ENCODE measurements at regions not wholly inside any gene's neighbourhood (a gene's known extent, or its start where the extent isn't known, plus 50 kb on each side); places are given as distances from the start of the nearest gene placed in this dataset.

GRCh38 chr10:28926932-28927331 is 249.6 kb downstream of the BAMBI start:
- TF ChIP-seq GLIS1 (tag by site-specific recombination; IDR thresholded peaks at IDR 0.05) (no peak), KLF1 (tag by site-specific recombination; IDR thresholded peaks at IDR 0.05) (no peak), ZNF302 (tag by site-specific recombination; IDR thresholded peaks at IDR 0.05; ENCODE audit: low read depth) (no peak), ZSCAN30 (tag by site-specific recombination; IDR thresholded peaks at IDR 0.05) (no peak), OVOL3 (tag by site-specific recombination; IDR thresholded peaks at IDR 0.05) (no peak), ZNF391 (tag by site-specific recombination; IDR thresholded peaks at IDR 0.05; ENCODE audit: borderline replicate concordance, low read depth) (no peak), FEZF1 (tag by site-specific recombination; IDR thresholded peaks at IDR 0.05) (no peak), ZNF555 (tag by site-specific recombination; conservative IDR thresholded peaks at IDR 0.05) (no peak), ZNF37A (tag by site-specific recombination; IDR thresholded peaks at IDR 0.05) (no peak), ZBTB20 (tag by site-specific recombination; IDR thresholded peaks at IDR 0.05) (no peak), ZNF223 (tag by site-specific recombination; IDR thresholded peaks at IDR 0.05) (no peak), HOXC10 (CRISPR knock-in tag; IDR thresholded peaks at IDR 0.05) (no peak), ZNF558 (tag by site-specific recombination; IDR thresholded peaks at IDR 0.05) (no peak), SETDB1 (IDR thresholded peaks at IDR 0.05; ENCODE audit: insufficient read length, low read length) (no peak), PRDM1 (tag by site-specific recombination; IDR thresholded peaks at IDR 0.05) (no peak)
- TF ChIP-seq, protein P1, sequence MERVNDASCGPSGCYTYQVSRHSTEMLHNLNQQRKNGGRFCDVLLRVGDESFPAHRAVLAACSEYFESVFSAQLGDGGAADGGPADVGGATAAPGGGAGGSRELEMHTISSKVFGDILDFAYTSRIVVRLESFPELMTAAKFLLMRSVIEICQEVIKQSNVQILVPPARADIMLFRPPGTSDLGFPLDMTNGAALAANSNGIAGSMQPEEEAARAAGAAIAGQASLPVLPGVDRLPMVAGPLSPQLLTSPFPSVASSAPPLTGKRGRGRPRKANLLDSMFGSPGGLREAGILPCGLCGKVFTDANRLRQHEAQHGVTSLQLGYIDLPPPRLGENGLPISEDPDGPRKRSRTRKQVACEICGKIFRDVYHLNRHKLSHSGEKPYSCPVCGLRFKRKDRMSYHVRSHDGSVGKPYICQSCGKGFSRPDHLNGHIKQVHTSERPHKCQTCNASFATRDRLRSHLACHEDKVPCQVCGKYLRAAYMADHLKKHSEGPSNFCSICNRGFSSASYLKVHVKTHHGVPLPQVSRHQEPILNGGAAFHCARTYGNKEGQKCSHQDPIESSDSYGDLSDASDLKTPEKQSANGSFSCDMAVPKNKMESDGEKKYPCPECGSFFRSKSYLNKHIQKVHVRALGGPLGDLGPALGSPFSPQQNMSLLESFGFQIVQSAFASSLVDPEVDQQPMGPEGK (tag by site-specific recombination; IDR thresholded peaks at IDR 0.05), result no peak
- TF ChIP-seq, protein P2, sequence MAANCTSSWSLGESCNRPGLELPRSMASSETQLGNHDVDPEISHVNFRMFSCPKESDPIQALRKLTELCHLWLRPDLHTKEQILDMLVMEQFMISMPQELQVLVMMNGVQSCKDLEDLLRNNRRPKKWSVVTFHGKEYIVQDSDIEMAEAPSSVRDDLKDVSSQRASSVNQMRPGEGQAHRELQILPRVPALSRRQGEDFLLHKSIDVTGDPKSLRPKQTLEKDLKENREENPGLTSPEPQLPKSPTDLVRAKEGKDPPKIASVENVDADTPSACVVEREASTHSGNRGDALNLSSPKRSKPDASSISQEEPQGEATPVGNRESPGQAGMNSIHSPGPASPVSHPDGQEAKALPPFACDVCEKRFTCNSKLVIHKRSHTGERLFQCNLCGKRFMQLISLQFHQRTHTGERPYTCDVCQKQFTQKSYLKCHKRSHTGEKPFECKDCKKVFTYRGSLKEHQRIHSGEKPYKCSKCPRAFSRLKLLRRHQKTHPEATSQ (tag by site-specific recombination; IDR thresholded peaks at IDR 0.05), result no peak
- TF ChIP-seq, protein P3, sequence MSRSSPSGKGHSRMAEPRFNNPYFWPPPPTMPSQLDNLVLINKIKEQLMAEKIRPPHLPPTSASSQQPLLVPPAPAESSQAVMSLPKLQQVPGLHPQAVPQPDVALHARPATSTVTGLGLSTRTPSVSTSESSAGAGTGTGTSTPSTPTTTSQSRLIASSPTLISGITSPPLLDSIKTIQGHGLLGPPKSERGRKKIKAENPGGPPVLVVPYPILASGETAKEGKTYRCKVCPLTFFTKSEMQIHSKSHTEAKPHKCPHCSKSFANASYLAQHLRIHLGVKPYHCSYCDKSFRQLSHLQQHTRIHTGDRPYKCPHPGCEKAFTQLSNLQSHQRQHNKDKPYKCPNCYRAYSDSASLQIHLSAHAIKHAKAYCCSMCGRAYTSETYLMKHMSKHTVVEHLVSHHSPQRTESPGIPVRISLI (tag by site-specific recombination; IDR thresholded peaks at IDR 0.05), result no peak
- TF ChIP-seq, protein P4, sequence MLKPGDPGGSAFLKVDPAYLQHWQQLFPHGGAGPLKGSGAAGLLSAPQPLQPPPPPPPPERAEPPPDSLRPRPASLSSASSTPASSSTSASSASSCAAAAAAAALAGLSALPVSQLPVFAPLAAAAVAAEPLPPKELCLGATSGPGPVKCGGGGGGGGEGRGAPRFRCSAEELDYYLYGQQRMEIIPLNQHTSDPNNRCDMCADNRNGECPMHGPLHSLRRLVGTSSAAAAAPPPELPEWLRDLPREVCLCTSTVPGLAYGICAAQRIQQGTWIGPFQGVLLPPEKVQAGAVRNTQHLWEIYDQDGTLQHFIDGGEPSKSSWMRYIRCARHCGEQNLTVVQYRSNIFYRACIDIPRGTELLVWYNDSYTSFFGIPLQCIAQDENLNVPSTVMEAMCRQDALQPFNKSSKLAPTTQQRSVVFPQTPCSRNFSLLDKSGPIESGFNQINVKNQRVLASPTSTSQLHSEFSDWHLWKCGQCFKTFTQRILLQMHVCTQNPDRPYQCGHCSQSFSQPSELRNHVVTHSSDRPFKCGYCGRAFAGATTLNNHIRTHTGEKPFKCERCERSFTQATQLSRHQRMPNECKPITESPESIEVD (tag by site-specific recombination; IDR thresholded peaks at IDR 0.05), result no peak
- Histone ChIP-seq H3K9me3 (ENCODE audit: control insufficient read depth, insufficient read depth, low read depth, low read length) (no peaks in the 10 kb centered on the region), H3K4me1 (ENCODE audit: control insufficient read depth, insufficient read depth, low read length) (no peaks in the 10 kb centered on the region), H3K27ac (ENCODE audit: extremely low read depth, low read depth, low read length) (no peak overlapping the region), H3K36me3 (ENCODE audit: control insufficient read depth in 2 of 2, insufficient read depth in 1 of 2, low read length in 2 of 2) (no peaks in the 10 kb centered on the region), H3K4me3 (ENCODE audit: low read depth, low read length) (no peak overlapping the region)
- POLR2A ChIA-PET, result no interaction called here
- CTCF ChIA-PET, result interaction anchor here (1.1 to 2.7 kb wide), 2 partner anchors 12 to 15 kb away, joined by 3 to 14 read pairs; no protein-coding TSS in a partner anchor

- ChIA-PET POLR2A (no interaction called here), CTCF (interaction anchor here (0.8 to 1.9 kb wide), 3 partner anchors 10 to 264 kb away, joined by 3 to 17 read pairs (median 4); no protein-coding TSS in a partner anchor)
- no peak overlapping the region for H3K4me3 ChIP-seq (ENCODE audit: low read depth, low read length)
- H3K36me3 ChIP-seq (ENCODE audit: control insufficient read depth in 2 of 2, insufficient read depth in 1 of 2, low read length in 2 of 2), result no peaks in the 10 kb centered on the region
- no peaks in the 10 kb centered on the region for H3K9me3 ChIP-seq (ENCODE audit: control insufficient read depth, insufficient read depth, low read depth, low read length)
- TF ChIP-seq ZNF239 (tag by site-specific recombination; IDR thresholded peaks at IDR 0.05) (no peak), ZNF202 (tag by site-specific recombination; IDR thresholded peaks at IDR 0.05; ENCODE audit: borderline replicate concordance) (no peak), SETDB1 (IDR thresholded peaks at IDR 0.05; ENCODE audit: insufficient read length, low read length) (no peak), ZNF514 (tag by site-specific recombination; IDR thresholded peaks at IDR 0.05) (no peak), ZNF302 (tag by site-specific recombination; IDR thresholded peaks at IDR 0.05; ENCODE audit: low read depth) (no peak), ZBTB20 (tag by site-specific recombination; IDR thresholded peaks at IDR 0.05) (no peak), ZBTB21 (tag by site-specific recombination; IDR thresholded peaks at IDR 0.05) (no peak), TCF7L2 (IDR thresholded peaks at IDR 0.05; ENCODE audit: borderline replicate concordance, low read depth, low read length) (no peak), ZNF624 (tag by site-specific recombination; IDR thresholded peaks at IDR 0.05) (no peak)
- TF ChIP-seq, protein P5, sequence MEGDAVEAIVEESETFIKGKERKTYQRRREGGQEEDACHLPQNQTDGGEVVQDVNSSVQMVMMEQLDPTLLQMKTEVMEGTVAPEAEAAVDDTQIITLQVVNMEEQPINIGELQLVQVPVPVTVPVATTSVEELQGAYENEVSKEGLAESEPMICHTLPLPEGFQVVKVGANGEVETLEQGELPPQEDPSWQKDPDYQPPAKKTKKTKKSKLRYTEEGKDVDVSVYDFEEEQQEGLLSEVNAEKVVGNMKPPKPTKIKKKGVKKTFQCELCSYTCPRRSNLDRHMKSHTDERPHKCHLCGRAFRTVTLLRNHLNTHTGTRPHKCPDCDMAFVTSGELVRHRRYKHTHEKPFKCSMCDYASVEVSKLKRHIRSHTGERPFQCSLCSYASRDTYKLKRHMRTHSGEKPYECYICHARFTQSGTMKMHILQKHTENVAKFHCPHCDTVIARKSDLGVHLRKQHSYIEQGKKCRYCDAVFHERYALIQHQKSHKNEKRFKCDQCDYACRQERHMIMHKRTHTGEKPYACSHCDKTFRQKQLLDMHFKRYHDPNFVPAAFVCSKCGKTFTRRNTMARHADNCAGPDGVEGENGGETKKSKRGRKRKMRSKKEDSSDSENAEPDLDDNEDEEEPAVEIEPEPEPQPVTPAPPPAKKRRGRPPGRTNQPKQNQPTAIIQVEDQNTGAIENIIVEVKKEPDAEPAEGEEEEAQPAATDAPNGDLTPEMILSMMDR (tag by site-specific recombination; IDR thresholded peaks at IDR 0.05), result no peak
- H3K4me1 ChIP-seq (ENCODE audit: control insufficient read depth, insufficient read depth, low read length), result no peaks in the 10 kb centered on the region
- H3K27ac ChIP-seq (ENCODE audit: extremely low read depth, low read depth, low read length), result no peak overlapping the region
These were observed 251.2 kb downstream of the BAMBI start for GRCh38 chr10:28928484-28928883.
